HG03064 (cell line): ENCODE measurements at regions not wholly inside any gene's neighbourhood (a gene's known extent, or its start where the extent isn't known, plus 50 kb on each side); places are given as distances from the start of the nearest gene placed in this dataset.

Experiments used
- ATAC-seq: cut with Tn5 transposase; IDR thresholded peaks from one replicate; pipeline ENCODE4 v1.9.1; 2021; ENCODE audit warnings: low read depth; ENCODE audit not compliant: unreplicated experiment

- no peak for ATAC-seq
These were observed 488.6 kb downstream of the METTL15 start for GRCh38 chr11:28596816-28597215.

- no peak for ATAC-seq
These were observed 484.0 kb downstream of the METTL15 start for GRCh38 chr11:28592141-28592540.

- no peak for ATAC-seq
These were observed 476.8 kb downstream of the METTL15 start for GRCh38 chr11:28584992-28585391.

GRCh38 chr11:28582506-28582905 is 474.3 kb downstream of the METTL15 start:
- no peak for ATAC-seq

- no peak for ATAC-seq
These were observed 473.4 kb downstream of the METTL15 start for GRCh38 chr11:28581286-28582242.

- no peak for ATAC-seq
These were observed 463.2 kb downstream of the METTL15 start for GRCh38 chr11:28571371-28571770.

GRCh38 chr11:28569106-28569505 is 460.9 kb downstream of the METTL15 start:
- no peak for ATAC-seq

GRCh38 chr11:28566339-28567089 is 458.3 kb downstream of the METTL15 start:
- no peak for ATAC-seq

GRCh38 chr11:28559492-28559891 is 451.3 kb downstream of the METTL15 start:
- ATAC-seq = no peak

- no peak for ATAC-seq
These were observed 439.1 kb downstream of the METTL15 start for GRCh38 chr11:28547321-28547741.

- no peak for ATAC-seq
These were observed 437.3 kb downstream of the METTL15 start for GRCh38 chr11:28545536-28545935.

- no peak for ATAC-seq
These were observed 434.4 kb downstream of the METTL15 start for GRCh38 chr11:28542561-28542960.

GRCh38 chr11:28539239-28540030 is 431.2 kb downstream of the METTL15 start:
- no peak for ATAC-seq

- no peak for ATAC-seq
These were observed 429.6 kb downstream of the METTL15 start for GRCh38 chr11:28537822-28538221.

- ATAC-seq = no peak
These were observed 428.5 kb downstream of the METTL15 start for GRCh38 chr11:28536504-28537267.

GRCh38 chr11:28535677-28536076 is 427.5 kb downstream of the METTL15 start:
- no peak for ATAC-seq

- ATAC-seq = no peak
These were observed 421.6 kb downstream of the METTL15 start for GRCh38 chr11:28529540-28530410.

- ATAC-seq = no peak
These were observed 420.9 kb downstream of the METTL15 start for GRCh38 chr11:28529046-28529445.

- no peak for ATAC-seq
These were observed 420.0 kb downstream of the METTL15 start for GRCh38 chr11:28528217-28528616.
